ENCODE measurements at regions not wholly inside any gene's neighbourhood (a gene's known extent, or its start where the extent isn't known, plus 50 kb on each side); places are given as distances from the start of the nearest gene placed in this dataset.

DNA sequence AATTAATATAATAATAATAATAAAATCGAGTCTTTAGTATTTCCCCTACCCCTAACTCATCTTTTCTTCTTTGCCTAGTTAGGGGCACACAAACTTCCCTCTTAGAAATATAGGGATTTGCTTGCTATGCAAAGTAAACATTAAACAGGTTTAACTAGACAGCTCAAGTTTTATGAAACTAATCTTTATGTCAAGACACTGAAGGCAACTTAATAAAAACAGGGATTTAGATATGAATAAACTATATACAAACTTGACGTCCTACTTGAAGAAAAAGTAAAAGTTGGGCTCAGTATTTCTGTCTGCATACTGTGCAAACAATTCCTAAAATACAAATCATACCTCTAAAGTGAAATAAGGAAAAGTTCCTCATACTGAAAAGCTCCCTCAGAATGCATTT, 52.1 kb upstream of the CAV2 start:
- H3K9me3 ChIP-seq = no peaks in the 10 kb centered on the region
- WGBS, 3 donors = 81 to 88% (median 86%) methylated on average over 2 of the region's 2 CpGs
- H3K4me3 ChIP-seq = no peak overlapping the region
- no peaks in the 10 kb centered on the region for H3K4me1 ChIP-seq
- intact Hi-C loops (cut with DNase I) = no loop called here
- no peaks in the 10 kb centered on the region for H3K36me3 ChIP-seq (ENCODE audit: insufficient read depth in 1 of 2, low read depth in 1 of 2)
- TF ChIP-seq, protein P1, sequence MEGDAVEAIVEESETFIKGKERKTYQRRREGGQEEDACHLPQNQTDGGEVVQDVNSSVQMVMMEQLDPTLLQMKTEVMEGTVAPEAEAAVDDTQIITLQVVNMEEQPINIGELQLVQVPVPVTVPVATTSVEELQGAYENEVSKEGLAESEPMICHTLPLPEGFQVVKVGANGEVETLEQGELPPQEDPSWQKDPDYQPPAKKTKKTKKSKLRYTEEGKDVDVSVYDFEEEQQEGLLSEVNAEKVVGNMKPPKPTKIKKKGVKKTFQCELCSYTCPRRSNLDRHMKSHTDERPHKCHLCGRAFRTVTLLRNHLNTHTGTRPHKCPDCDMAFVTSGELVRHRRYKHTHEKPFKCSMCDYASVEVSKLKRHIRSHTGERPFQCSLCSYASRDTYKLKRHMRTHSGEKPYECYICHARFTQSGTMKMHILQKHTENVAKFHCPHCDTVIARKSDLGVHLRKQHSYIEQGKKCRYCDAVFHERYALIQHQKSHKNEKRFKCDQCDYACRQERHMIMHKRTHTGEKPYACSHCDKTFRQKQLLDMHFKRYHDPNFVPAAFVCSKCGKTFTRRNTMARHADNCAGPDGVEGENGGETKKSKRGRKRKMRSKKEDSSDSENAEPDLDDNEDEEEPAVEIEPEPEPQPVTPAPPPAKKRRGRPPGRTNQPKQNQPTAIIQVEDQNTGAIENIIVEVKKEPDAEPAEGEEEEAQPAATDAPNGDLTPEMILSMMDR (IDR thresholded peaks at IDR 0.05) = no peak
- no peak overlapping the region for H3K27ac ChIP-seq
- no peak for DNase-seq
- no peaks in the 10 kb centered on the region for H3K27me3 ChIP-seq (ENCODE audit: insufficient read depth in 3 of 3, low read length in 2 of 3)
- ATAC-seq = no peak

DNA sequence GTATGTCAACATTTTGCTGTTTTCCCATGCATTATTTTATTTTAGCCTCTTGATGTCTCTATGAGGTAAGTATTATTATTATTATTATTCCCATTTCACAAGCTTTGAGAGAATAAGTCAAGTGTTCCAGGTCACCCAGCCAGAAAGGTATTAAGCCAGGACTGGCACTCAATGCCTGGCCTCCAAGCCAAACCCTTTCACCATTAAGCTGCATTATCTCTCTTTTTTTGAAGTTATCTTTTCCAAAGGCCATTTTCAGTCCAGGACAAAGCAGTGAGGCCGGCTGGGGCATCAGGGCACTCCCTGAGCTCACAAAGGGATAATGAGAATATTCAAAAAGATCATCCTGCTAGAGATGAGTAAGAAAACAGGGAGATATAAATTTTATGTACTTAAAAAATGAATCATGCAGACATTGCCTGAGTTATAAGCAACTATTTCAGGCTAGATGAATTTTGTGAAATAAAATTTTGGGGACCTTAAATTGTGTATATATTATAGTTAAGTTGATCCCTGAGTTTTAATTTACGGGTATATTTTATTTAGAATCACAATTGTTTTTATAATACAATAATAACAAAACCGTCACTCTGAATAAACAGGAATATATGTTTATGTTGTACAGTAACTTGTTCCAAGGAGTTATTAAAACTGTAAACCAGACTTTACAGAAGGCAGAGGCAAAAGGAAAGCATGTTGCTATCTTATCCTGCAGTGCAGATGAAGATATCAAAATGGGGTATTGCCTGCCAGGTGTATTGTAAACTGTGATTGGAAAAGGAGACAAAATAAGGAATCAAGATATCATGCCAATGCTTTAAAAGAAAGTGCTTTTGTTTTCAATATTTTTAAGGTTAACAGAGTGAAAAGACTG, 51.3 kb upstream of the CAV2 start:
- Histone ChIP-seq H3K27me3 (ENCODE audit: insufficient read depth in 3 of 3, low read length in 2 of 3) (no peaks in the 10 kb centered on the region), H3K27ac (no peak overlapping the region), H3K4me1 (no peaks in the 10 kb centered on the region), H3K36me3 (ENCODE audit: insufficient read depth in 1 of 2, low read depth in 1 of 2) (no peaks in the 10 kb centered on the region), H3K9me3 (no peaks in the 10 kb centered on the region), H3K4me3 (no peak overlapping the region)
- intact Hi-C loops (cut with DNase I) = no loop called here
- WGBS, 3 donors = 60 to 71% (median 68%) methylated on average over 3 of the region's 3 CpGs
- DNase-seq = no peak
- TF ChIP-seq, protein P1 (IDR thresholded peaks at IDR 0.05) = no peak
- no peak for ATAC-seq

DNA sequence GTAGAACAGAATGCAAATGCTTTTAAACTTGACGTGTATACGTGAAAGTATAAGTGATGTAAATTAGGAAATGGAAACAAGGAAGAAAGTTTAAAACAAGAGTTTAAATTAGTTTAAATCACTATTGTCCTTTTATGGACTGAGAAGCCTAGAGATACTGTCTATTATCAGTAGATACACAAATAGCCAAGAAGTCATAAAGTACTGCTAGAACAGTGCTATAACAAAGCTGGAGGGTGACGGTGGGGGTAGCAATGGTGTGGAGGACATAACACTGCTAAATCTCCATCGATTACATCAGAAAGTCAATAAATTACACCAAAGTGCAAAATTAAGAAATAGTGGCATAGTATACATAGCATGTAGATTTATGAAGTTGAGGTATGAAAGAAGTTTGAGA, 50.1 kb upstream of the CAV2 start:
- Histone ChIP-seq H3K9me3 (no peaks in the 10 kb centered on the region), H3K27ac (no peak overlapping the region), H3K36me3 (ENCODE audit: insufficient read depth in 1 of 2, low read depth in 1 of 2) (no peaks in the 10 kb centered on the region), H3K4me3 (no peak overlapping the region), H3K27me3 (ENCODE audit: insufficient read depth in 3 of 3, low read length in 2 of 3) (no peaks in the 10 kb centered on the region), H3K4me1 (no peaks in the 10 kb centered on the region)
- TF ChIP-seq, protein P1 (IDR thresholded peaks at IDR 0.05) = no peak
- intact Hi-C loops (cut with DNase I) = no loop called here
- WGBS, 3 donors = 94 to 95% (median 94%) methylated on average over 4 of the region's 4 CpGs
- ATAC-seq = no peak
- no peak for DNase-seq
